Gastrocnemius medialis (tissue), 4 donors: ENCODE measurements at regions not wholly inside any gene's neighbourhood (a gene's known extent, or its start where the extent isn't known, plus 50 kb on each side); places are given as distances from the start of the nearest gene placed in this dataset.
A peak's percentile ranks its signal among the peaks of the same experiment; 100 is the strongest.

Source experiments
- POLR2A ChIP-seq, 2 donors: fragments of 450-650 bp; IDR thresholded peaks; one replicate each; pipeline ENCODE4 v1.6.1; 2017; ENCODE audit warnings: antibody characterized with exemption in 2 of 2, mild to moderate bottlenecking in 2 of 2, moderate library complexity in 2 of 2
- TF ChIP-seq, protein P1 (sequence below), 5 experiments: fragments of 450-650 bp in 3 of 5; fragments of 200-600 bp in 2 of 5; sonication (generic) in 2 of 5; IDR thresholded peaks in 4 of 5; conservative IDR thresholded peaks in 1 of 5; 1 replicate in 4 of 5; 2 replicates in 1 of 5; pipeline ENCODE4 v1.5.1; 2016 to 2019; ENCODE audit warnings: antibody characterized with exemption in 5 of 5, mild to moderate bottlenecking in 3 of 5, moderate library complexity in 3 of 5

GRCh38 chr2:57497489-57498096 lies 549.0 kb upstream of the VRK2 start:
- no peak for TF ChIP-seq POLR2A (IDR thresholded peaks at IDR 0.05)
- TF ChIP-seq, protein P1, sequence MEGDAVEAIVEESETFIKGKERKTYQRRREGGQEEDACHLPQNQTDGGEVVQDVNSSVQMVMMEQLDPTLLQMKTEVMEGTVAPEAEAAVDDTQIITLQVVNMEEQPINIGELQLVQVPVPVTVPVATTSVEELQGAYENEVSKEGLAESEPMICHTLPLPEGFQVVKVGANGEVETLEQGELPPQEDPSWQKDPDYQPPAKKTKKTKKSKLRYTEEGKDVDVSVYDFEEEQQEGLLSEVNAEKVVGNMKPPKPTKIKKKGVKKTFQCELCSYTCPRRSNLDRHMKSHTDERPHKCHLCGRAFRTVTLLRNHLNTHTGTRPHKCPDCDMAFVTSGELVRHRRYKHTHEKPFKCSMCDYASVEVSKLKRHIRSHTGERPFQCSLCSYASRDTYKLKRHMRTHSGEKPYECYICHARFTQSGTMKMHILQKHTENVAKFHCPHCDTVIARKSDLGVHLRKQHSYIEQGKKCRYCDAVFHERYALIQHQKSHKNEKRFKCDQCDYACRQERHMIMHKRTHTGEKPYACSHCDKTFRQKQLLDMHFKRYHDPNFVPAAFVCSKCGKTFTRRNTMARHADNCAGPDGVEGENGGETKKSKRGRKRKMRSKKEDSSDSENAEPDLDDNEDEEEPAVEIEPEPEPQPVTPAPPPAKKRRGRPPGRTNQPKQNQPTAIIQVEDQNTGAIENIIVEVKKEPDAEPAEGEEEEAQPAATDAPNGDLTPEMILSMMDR (IDR thresholded peaks at IDR 0.05 in 4 of 5, conservative IDR thresholded peaks at IDR 0.05 in 1 of 5) = peak in 4 of 5 experiments; percentile 35 to 68 (median 57)
